Hindlimb muscle (tissue), 1 donor: ENCODE measurements at regions not wholly inside any gene's neighbourhood (a gene's known extent, or its start where the extent isn't known, plus 50 kb on each side); places are given as distances from the start of the nearest gene placed in this dataset.
"Not testable (repeated sequence)": the region's sequence is repeated elsewhere in the genome, so short reads cannot be mapped to it uniquely, and the experiment has no call there.

Experiments used
- DNase-seq: peaks from one replicate; pipeline ENCODE4 v3.0.0-alpha.2; 2013

DNA sequence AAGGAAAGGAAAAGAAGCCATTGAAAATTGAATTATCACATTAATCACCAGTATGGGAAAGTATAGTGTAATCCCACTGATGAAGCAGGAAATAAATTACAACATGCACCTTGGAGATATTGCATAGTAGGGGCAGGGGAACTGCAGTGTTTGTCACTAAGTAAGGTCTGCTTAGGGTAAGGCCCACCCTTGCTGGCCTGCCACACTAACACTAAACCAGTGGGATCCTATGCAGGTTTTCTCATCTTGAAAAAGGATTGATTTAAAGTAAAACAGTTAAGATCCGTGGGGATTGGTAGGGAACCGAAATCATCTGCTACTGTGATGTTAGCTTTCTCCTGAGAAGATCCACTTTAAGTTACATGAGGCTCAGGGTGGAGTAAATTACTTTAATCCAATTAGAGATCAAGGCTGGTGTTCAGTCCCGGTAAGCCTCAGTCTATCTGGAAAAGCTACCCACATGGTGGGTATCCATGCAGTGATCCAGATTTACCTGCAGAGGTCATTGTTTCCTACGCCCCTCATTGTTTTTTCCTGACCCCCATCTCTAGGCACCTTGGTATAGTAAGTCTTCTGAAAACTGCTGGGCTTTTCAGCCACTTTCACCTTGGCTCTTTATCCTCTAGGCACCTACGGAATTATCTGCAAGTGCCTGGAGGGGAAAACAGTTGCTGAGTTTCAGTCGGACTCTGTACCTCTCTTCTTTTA is 1014.9 kb upstream of the ATXN8OS start:
- DNase-seq, result no peak

DNA sequence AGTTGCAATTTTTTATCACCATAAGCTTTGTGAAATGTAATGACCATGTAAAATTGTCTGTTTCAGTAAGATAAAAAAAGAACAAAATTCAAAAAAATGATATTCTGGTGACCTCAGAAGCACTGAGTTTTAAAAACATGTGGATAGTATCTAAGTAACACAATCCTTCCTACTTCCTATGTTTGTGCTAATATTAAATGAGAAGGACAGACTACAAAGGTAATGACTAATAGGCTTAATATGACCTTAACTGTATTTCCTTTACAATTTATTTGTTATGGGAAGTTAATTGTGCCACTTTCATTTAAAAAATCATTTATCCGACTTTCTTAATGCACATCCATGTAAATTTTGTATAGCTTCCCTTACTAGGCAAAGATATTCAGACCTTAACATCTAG is 1030.4 kb upstream of the ATXN8OS start:
- DNase-seq, result no peak

DNA sequence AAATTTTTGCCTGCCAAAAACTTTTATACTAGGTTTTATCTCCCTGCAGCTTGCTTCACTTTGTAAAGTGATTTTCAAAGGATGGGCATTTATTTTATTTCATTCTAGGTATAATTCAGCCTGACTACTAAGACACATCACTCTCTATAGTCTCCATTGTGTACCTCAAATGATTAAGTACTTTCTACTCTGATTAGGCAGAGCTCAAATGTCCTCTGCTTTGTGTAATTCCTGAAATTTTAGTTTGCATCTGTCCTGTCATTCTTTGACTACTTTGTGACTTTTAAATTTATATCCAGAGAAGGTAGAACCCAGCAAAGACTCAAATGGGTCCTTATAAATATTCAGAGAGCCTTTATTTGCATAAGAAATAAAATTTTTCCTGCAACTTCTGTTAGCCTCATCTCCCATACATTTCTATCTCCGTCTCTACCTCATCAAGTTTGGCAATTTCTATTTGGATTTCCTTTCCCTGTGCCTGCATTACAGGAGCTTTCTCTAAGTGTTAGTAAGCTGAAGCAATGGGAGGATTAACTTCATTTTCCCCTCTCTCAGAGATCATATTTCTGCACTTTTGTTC is 1038.0 kb upstream of the ATXN8OS start:
- no peak for DNase-seq

DNA sequence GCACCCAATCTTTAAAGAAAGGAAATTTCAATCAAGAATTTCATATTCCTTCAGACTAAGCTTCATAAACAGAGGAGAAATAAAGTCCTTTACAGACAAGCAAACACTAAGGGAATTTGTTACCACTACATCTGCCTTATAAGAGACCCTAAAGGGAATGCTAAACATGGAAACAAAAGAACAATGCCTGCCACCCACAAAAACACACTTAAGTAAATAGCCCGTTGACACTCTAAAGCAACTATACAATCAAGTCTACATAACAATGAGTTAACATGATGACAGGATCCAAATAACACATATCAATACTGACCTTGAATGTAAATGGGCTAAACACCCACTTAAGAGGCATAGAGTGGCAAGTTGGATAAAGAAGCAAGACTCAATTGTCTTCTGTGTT is 1056.9 kb upstream of the ATXN8OS start:
- no peak for DNase-seq

DNA sequence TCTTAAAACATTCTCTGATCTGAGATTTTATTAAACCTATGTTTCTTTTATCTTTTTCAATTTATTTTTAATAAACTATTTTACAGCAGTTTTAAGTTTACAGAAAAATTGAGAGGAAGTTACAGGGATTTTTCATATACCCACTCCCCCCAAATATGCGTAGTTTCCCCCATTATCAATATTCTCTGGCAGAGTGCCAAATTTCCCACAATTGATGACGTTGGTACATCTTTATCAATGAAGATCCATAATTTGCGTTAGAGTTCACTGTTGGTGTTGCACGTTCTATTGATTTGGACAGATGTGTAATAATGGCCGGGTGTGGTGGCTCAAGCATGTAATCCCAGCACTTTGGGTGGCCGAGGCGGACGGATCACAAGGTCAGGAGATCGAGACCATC is 1063.0 kb upstream of the ATXN8OS start:
- no peak for DNase-seq

DNA sequence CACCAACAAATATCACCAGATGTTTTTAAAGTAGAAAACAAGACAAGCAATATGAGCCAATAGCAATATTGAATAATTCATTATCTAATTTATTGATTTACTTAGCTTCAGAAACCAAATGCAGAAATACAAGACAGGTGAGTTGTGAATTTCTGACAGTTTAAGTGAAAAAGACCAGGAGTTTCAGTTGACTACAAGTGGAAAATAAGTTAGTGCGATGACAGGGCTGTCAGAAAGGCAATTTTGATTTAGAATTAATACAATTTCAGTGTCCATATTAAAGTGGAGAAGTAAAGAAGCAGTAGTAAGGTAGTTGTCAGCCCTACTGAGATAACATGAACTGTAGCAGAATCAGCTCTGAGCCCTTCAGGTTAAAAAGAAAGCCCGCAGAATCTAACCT is 1066.7 kb upstream of the ATXN8OS start:
- no peak for DNase-seq

DNA sequence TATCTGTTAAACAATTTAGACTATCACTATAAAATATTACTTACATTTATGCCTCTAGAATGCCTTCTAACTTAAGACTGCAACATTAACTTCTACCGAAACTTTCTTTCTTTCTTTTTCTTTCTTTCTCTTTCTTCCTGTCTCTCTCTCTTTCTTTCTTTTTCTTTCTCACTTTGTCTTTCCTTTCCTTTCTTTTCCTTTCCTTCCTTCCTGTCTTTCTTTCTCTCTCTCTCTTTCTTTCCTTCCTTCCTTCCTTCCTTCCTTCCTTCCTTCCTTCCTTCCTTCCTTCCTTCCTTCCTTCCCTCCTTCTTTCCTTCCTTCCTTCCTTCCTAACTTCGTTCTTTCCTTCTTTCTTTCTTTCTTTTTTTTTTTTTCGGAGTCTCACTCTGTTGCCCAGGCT is 1071.9 kb upstream of the ATXN8OS start:
- no peak for DNase-seq

DNA sequence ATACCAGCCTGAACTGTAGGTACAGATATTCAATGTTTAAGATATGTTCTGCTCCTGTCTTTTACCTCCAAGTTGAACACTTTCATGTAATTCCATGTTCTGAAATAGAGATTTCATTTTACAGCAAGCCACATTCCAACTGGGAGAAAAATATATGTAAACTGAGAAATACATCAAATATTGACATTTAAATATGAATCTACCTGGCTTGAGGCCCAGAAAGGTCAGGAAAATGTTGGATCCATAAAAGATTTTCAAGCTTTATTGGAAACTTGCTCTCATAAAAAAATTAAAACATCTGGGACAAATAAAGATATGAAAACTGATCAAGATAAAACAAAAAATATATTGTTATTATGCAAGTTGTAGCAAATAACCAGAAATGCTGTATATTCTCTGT is 1078.7 kb upstream of the ATXN8OS start:
- DNase-seq, result no peak

DNA sequence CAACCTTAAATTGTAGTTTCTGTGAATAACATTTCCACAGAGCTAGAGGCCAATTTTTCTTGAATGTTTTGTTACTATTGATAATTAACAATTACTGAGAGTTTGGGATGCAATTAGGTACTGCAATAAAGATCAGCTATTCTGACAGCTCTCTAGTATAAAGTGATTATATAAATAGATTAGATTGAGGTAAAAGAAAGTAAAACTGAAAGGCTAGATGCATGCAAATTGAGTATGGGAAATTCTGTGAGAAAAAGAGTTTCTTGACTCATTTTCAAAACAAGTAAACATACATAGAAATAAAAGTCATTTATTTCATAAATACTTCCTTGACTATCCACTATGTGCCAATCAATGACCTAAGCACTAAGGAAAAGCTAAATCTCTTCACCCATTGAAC is 1087.5 kb upstream of the ATXN8OS start:
- DNase-seq, result no peak

DNA sequence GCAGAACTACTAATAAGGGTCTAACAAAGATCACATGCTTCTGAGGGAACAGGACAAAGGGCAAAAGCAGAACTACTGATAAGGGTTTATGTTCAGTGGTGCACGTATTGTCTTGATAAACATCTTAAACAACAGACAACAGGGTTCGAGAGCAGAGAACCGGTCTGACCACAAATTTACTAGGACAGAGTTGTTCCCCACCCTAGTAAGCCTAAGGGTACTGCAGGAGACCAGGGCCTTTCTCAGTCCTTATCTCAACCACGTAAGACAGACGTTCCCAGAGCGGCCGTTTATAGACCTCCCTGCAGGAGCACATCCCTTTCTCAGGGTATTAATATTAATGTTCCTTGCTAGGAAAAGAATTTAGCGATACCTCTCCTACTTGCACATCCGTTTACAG is 1089.5 kb upstream of the ATXN8OS start:
- not testable (repeated sequence) for DNase-seq

DNA sequence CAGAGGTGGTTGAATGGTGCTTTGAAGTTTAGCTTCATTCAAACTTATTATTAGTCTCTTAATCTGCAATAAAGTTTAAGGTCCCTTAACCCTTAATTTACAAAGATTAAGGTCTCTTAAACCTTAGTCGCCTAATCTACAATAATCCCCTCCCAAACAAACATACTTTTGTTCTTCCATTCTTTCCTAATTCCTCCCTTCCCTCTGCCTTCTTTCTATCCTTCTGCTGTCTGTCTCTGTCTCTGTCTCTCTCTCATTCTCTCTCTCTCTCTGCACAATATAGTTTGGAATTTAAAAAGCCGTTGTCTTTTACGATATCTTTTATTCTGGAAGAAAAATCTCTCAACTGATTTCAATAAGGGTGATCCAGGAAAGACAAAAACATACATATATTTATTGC is 1096.8 kb upstream of the ATXN8OS start:
- DNase-seq, result no peak

DNA sequence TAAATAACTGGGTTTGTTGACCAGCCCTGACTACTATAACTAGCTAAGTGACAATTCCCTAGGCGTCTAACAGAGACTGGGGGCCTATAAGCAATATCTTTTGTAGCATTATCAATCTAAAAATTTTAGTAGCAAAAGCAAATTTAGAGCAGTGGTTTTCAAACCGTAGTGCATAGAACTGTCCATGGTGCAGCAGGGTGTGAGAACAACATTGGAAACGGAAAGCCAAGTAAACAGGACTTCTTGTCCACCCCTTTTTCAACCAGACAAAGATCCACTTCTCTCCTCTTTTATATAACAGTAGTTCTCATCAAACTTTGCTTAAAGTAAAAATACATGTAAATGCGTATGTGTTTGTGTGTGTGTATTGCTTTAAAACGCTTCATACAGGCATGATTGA is 1099.1 kb upstream of the ATXN8OS start:
- no peak for DNase-seq

DNA sequence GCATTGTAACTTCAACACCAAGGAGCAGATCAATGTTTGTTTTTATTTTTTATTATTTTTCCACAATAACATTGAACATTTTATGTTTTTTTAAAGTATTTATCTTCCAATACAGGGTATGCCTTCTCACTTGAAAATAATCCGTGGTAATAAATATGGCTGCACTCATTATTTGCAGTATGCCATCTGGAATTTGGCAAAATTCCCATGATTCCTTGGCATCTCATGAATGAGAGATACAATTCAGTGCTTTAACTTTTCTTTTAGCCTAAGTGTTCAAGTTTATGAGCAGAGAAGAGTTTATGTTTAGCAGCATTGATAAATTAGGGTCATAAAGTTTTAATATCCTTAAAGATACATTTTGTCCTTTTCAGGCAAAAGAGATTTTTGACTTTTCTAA is 1109.6 kb upstream of the ATXN8OS start:
- no peak for DNase-seq

DNA sequence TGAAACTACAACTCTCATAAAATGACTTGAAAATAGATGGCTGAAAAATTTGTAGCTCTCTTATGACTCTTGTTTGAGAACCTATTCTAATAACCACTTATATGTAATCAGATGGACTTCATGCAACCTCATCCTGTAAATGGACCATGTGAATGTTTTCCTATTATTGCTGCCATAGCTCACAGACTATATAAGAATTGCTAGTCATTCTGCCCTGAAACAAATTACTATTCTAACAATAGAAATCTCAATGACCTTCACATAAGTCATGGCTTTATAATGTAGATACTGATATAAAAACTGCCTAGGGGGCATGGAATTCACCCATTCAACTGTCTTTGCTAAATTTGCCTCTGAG is 1111.0 kb upstream of the ATXN8OS start:
- no peak for DNase-seq

DNA sequence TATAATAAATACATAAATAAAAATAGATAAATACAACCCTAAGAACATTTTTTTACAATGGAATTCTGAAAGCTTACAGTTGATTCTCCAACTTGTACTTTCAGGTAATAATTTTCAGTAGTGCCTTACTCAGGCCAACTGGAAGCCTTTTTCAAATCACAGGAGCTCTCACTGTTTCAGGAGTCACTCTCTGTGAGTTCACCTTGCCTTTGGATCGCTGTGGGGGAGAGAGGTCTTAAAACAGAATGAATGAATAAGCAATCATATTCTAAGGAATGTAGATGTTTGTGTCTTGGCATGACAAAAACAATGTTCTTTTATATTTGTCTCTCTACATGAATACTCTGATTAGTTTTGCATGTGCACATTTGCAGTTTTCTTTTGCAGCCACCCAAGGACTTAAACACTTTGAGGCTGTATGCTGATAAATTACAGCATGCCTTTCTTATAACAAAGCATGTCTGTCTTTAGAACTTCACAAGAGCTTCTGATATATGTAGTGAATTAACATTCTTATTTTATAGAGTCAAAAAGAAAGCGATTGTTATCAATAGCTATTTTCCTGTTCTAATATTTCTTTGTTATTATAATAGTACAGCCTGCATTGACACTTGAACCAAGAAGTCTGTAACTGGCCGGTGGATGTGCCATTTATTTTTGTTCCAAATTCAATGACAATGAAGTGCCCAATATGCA is 1111.5 kb upstream of the ATXN8OS start:
- DNase-seq, result no peak

DNA sequence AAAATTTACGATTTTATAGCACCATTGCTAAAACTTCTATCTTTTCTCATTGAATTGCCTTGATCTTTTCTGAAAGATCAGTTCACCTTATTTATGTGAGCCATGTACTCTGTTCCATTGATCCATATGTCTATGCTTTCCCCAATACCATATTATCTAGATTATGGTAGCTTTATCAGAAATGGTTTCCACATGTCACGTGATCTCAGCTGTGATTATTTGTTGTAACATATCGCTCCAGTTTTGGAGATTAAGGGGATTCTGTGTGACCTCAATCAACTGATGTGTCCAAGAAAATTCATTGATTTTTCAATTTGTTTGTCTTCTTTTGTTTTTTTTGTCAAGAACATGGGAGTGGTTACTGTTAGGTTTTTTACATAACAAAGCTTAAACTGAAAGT is 1114.5 kb upstream of the ATXN8OS start:
- no peak for DNase-seq

DNA sequence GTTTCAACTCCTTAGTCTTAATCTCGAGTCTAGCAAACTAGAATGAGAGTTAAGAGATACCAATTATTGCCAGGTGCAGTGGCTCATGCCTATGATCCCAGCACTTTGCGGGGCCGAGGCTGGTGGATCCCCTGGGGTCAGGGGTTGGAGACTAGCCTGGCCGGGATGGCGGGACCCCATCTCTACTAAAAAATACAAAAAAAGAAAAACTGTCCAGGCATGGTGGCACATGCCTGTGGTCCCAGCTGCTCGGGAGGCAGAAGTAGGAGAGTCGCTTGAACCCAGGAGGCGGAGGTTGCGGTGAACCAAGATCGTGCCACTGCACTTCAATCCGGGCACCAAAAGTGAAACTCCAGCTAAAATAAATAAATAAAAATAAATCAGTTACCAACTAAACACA is 1119.5 kb upstream of the ATXN8OS start:
- no peak for DNase-seq

DNA sequence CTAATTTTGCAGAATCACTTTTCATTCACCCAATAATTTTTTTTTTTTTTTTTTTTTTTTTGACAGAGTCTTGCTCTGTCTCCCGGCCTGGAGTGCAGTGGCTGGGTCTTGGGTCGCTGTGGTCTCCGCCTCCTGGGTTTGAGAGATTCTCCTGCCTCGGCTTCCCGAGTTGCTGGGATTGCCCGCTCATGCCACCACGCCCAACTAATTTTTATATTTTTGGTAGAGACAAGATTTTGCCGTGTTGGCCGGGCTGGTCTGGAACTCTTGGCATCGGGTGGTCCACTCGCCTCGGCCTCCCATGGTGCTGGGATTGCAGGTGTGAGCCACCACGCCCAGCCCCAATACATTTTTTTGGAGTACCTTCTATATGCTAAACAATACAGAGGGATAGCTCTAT is 1120.0 kb upstream of the ATXN8OS start:
- no peak for DNase-seq

DNA sequence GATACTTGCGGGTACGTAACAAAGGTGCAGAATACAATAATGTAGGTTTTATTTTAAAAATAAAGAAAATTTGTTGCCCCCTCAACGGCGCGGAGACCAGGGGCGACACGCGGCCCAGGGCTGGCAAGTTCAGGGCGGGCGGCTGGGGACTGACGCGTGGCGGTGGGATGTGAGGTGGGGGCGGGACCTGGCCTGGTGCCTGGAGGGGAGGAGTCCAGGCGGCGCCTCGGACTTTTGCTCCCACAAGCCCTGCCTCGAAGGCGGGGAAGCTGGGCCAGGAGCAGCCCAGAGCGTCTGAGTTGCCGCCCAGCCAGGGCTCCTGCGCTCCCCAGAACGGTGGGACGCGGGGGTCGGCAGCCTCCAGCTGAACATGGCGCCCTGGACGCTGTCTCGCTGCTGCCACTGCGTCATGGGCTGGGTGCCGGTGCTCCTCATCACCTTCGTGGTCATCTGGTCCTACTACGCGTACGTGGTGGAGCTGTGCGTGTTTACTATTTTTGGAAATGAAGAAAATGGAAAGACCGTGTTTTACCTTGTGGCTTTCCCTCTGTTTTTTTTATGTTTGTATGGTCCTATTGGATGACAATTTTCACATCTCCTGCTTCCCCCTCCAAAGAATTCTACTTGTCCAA is 1122.8 kb upstream of the ATXN8OS start:
- DNase-seq, result no peak

DNA sequence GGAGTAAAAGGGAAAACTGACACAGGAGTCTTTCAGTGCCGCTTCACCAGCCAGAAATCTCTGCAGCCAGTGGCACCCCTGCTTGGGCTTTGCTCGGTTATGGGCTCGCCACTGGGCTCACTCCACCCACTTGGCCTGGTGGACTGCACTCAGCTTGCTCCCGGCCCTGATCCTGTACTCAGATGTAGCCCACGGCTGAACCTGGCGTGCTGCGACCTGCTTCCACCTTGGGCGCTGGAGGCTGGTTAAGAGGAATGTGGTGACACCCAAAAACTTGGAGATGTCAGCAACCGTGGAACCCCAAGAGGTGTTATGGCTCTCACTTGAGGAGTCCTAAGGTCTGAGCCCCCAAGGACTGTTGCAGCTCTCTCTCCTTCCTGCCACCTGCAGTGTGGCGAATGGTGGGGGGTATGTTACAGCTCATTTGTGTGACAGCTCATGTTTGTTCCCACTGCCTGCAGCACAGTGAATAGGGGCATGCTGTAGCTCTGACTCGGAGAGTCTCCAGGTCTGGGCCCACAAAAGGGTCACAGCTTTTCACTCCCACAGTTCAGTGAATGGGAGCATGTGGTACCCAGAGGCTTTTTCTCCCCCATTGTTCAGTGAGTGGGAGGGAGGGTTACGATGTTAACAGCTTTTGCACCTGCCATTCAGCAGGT is 1124.5 kb upstream of the ATXN8OS start:
- no peak for DNase-seq

DNA sequence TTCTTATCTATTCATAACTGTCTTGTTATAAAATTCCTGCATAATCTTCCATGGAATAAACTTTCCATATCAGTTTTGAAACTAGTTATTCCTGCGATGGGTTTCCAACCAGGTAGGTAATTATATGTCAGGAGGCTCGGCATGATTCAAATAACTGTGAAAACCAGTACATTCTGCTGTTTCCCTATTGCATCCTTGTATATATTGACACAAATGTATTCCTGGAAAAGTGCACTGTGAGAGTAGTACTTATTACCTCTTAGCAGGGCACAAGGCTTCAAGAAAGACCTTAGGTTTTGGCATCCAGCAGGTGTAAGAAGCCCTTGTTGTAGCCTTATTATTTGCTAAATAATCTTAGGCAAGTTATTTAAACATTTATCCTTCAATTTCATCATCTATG is 1131.3 kb upstream of the ATXN8OS start:
- no peak for DNase-seq

DNA sequence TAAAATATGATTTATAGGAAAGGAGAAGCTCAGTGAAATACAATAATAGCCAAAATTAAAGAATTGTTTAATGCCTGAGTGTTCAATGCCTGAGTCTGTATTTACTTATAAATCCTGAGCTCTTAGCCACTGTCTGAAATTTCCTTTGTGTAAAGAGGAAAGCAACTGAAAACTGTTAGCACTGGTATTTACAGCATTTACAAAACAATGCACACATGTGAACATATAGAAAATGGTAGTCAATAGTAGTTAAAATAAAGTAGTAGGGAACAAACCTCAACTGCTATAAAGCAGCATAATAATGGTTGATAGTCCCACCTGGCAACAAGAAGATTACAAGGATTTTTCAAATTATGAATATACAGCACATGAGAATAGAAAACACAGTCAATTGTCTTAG is 1137.1 kb upstream of the ATXN8OS start:
- DNase-seq, result no peak

DNA sequence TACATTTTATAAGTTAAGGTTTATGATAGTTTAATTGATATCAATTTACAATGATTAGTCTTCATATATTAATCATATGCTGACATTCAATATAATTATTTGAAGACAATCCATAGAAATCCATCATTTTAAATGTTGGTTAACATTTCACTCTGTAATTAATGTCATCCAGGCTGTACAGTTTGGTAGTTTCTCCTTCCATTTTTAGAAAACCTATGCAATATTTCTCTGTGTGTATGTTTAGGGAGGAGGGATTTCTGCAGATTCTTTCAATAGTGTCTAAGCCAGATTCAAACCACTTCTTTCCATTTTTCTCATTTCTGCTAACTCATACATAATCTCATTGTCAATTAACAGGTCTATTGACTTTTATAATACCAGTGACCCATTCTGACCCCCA is 1159.0 kb upstream of the ATXN8OS start:
- DNase-seq, result no peak
